ENCODE measurements at regions not wholly inside any gene's neighbourhood (a gene's known extent, or its start where the extent isn't known, plus 50 kb on each side); places are given as distances from the start of the nearest gene placed in this dataset.
"Not testable (repeated sequence)": the region's sequence is repeated elsewhere in the genome, so short reads cannot be mapped to it uniquely, and the experiment has no call there.

- DNase-seq = no peak
Observed at GRCh38 chr10:120209124-120209762, 247.8 kb upstream of the PLPP4 start.

DNA sequence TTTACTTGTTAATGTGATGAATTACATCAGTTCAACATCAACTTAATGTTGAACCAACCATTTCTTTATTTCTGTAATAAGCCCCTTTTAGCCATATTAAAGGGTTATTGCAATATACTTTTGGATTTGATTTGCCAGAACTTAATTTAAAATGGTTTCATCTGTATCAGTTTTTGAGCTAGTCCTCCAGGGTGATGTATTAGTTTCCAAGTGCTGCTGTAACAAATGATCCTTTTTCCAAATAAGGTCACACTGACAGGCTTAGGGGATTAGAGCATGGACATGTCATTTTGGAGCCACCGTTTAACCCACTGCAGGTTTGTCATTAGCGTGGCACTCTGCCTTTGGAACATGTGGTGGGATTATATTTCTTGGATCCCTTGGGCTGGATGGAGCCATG lies 244.8 kb upstream of the PLPP4 start:
- no peak for DNase-seq

DNA sequence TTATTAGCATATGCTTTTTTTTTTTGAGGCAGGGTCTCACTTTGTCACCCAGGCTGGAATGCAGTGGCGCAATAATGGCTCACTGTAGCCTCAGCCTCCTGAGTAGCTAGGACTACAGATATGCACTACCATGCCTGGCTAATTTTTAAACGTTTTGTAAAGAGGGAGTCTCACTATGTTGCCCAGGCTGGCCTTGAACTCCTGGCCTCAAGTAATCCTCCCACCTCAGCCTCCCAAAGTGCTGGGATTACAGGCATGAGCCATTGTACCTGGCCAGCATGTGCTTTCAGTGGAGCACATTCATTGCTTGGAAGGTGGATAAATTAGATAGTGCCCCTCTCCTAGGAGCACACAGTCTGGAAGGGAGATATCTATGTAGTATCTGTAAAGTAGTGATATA lies 243.7 kb upstream of the PLPP4 start:
- not testable (repeated sequence) for DNase-seq

GRCh38 chr10:120217736-120218135 lies 239.3 kb upstream of the PLPP4 start:
- no peak for DNase-seq

- no peak for DNase-seq
Observed at GRCh38 chr10:120221873-120222485, 235.0 kb upstream of the PLPP4 start.

- no peak for DNase-seq
Observed at GRCh38 chr10:120229641-120230040, 227.4 kb upstream of the PLPP4 start.

- DNase-seq = not testable (repeated sequence)
Observed at GRCh38 chr10:120239695-120240094, 217.3 kb upstream of the PLPP4 start.

DNA sequence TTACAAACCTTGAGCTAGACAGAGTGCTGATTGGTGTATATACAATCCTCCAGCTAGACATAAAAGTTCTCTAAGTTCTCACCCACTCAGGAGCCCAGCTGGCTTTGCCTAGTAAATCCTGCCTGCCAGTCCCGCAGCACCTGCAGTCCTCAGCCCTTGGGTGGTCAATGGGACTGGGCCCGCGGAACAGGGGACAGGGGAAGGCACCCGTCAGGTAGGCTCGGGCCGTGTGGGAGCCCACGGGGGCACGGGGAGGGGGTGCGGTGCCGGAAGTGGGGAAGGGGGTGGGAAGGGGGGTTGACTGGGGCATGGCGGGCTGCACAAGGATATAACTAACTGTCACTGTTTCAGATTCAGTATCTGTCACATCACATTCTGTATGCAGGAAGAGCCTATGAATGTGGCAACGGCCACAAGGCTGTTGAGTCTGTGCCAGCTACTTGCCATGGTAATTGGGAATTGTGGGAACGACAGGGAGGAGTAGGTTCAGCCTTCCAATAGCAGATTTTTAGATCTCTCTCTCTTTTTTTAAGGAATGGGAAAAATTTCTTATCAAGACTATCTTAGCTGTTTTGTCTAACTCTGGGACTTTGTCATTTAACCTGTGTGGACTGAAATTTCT lies 205.1 kb upstream of the PLPP4 start:
- DNase-seq = no peak

GRCh38 chr10:120253131-120253530 lies 203.9 kb upstream of the PLPP4 start:
- DNase-seq = no peak

- DNase-seq = no peak
Observed at GRCh38 chr10:120260456-120260855, 196.6 kb upstream of the PLPP4 start.

- no peak for DNase-seq
Observed at GRCh38 chr10:120262857-120263547, 194.0 kb upstream of the PLPP4 start.

DNA sequence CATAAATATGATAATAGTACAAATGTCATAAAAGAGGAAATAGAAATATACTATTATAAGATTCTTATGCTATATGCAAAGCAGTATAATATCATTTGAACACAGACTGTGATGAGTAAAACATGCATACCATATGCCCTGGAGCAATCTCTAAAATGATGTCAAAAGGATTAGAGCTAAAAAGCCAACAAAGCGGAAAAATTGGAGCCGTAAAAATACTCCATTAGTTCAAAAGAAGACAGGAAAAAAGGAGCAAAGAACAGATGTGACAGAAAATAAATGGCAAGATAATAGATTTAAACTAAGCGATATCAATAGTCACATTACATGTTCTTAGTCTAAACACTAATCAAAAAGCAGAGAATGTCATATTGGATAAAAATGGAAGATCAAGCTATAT lies 191.0 kb upstream of the PLPP4 start:
- DNase-seq = no peak

DNA sequence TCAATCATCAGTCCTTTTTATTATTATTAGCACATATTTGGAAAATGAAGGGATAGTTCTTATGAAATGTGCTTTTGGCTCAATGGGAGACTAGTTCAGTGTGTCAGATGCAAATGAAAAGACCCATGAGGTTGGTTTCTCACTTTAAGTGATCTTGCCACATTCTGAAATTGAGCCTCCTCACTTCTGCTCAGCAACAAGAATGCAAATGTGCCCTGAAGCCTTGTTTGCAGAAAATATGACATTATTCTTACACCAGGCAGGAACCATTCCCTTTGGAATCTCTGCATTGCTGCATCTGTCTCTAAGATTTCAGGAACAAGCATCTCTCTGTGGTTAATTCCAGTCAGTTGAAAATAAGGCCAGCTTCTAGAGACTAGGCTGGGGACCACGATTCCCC lies 186.1 kb upstream of the PLPP4 start:
- DNase-seq = no peak

DNA sequence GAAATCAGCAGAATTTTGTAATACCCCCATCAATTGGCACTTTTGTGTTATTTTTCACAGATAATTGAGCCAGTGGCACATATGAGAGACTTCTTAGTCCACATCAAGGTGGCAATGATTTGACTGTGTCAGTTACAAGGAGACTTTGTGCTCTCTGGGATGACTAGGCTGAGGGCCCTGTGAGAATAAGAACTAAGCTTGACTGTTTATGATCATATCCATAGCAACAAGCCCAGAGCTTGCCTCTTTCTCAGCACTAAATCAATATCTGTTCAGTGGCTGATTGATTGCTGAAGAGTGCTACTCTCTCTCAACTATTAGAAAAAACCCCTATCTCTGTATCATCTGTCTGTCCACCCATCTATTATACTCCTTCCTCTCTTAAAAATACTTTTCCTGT lies 185.3 kb upstream of the PLPP4 start:
- DNase-seq = no peak

DNA sequence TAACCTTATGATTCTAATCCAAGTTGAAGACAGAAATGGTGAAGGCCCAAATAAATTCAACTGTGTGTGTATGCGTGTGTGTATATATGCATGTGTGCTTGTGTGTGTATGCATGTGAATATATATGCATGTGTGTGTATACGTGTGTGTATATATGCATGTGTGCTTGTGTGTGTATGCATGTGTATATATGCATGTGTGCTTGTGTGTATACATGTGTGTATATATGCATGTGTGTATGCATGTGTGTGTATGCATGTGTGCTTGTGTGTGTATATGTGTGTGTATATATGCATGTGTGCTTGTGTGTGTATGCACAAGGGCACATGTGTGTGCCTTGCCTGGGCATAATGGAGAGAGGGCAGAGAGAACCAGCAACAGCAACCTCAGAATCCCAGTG lies 184.7 kb upstream of the PLPP4 start:
- no peak for DNase-seq

- no peak for DNase-seq
Observed at GRCh38 chr10:120278069-120278468, 179.0 kb upstream of the PLPP4 start.

DNA sequence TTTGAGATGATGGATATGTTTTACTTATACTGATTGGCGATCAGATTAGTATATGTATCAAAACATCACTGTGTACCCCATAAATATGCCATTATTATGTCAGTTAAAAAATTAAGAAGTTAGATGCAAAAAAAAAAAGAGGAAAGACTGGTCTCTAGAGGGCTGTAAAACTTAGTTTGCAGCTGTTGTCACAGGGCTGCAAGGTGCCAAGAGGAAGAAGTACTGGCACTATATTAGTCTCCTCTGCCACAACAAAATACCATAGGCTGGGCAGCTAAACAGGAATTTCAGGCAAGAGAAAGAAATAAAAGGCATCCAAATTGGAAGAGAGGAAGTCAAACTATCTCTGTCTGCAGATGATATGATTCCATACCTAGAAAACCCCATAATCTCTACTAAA lies 177.8 kb upstream of the PLPP4 start:
- DNase-seq = no peak

GRCh38 chr10:120282421-120282820 lies 174.6 kb upstream of the PLPP4 start:
- no peak for DNase-seq

DNA sequence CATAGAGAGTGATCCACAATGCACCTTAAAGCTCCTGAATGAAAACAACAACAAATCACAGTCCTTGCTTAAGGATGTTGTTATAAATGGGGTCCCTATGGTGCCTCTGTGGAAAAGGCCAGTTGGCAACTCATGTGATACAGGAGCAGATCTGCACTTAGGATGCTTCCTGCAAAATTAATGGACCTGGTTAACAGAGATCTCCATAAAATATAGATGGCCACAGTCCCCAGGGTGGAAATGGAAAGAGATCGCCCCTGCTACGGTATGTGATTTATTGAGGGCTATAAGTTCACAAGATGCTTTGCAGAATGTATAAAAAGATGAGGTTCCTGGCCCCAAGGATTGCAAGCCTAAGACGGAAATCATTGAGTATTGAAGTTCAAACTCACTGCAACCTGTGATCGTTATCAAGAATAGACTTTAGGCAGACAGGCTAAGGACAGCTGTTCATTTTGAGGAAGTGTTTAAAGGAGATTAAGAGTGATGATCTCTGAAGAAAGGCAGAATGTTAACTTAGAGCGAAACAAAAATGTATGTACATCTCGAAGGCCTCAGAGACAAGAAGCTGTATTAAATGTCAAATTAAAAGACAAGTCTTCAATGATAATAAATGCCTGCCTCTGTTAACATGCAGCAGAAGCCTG lies 174.1 kb upstream of the PLPP4 start:
- DNase-seq = no peak

DNA sequence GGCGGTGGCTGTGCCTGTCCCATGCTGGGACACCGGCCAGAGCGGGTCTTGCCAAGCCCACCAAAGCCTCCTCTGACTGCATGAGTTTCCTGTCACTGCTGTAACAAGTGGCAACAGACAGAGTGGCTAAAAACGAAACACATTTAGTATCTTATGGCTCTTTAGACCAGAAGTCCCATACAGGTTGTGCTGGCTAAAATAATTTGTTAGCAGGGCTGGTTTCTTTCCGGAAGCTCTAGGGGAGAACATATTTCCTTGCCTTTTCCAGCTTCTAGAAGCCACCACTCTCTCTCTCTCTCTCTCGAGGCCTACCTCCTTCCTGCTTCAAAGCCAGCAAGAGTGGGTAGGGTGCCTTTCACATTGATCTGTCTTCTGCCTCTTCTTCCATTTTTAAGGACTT lies 171.6 kb upstream of the PLPP4 start:
- no peak for DNase-seq

- DNase-seq = no peak
Observed at GRCh38 chr10:120286280-120286679, 170.7 kb upstream of the PLPP4 start.

- no peak for DNase-seq
Observed at GRCh38 chr10:120300513-120300912, 156.5 kb upstream of the PLPP4 start.

- no peak for DNase-seq
Observed at GRCh38 chr10:120308589-120308988, 148.4 kb upstream of the PLPP4 start.

- no peak for DNase-seq
Observed at GRCh38 chr10:120313715-120314114, 143.3 kb upstream of the PLPP4 start.
